HG03575 (cell line): ENCODE measurements at regions not wholly inside any gene's neighbourhood (a gene's known extent, or its start where the extent isn't known, plus 50 kb on each side); places are given as distances from the start of the nearest gene placed in this dataset.
"Not testable (repeated sequence)": the region's sequence is repeated elsewhere in the genome, so short reads cannot be mapped to it uniquely, and the experiment has no call there.

Experiments used
- ATAC-seq: cut with Tn5 transposase; IDR thresholded peaks from one replicate; pipeline ENCODE4 v1.9.1; 2021; ENCODE audit not compliant: unreplicated experiment, insufficient number of reproducible peaks, low FRiP score; ENCODE audit errors: extremely low read depth

GRCh38 chrX:63192366-63193041 is 158.6 kb downstream of the SPIN4 start:
- ATAC-seq, result not testable (repeated sequence)

- no peak for ATAC-seq
Measured at GRCh38 chrX:63186137-63186536, 165.0 kb downstream of the SPIN4 start.

DNA sequence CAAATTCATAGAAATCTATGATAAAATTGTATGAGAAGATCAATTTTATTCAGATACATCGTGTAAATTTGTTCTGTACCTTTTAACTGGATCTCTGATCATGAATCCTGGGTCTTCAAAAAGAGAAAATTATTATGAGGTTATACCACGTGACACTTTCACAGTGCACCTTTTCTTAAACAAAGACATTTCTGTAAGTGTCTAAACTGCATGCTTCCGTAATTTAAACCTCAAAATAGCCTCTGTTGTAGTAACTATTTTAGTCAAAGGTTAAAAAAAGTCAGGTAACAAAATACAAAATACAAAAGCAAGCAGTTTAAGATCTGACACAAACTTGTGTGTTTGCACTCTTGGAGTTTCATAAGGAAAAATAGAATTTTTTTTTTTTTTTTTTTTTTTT is 171.3 kb downstream of the SPIN4 start:
- ATAC-seq, result not testable (repeated sequence)

DNA sequence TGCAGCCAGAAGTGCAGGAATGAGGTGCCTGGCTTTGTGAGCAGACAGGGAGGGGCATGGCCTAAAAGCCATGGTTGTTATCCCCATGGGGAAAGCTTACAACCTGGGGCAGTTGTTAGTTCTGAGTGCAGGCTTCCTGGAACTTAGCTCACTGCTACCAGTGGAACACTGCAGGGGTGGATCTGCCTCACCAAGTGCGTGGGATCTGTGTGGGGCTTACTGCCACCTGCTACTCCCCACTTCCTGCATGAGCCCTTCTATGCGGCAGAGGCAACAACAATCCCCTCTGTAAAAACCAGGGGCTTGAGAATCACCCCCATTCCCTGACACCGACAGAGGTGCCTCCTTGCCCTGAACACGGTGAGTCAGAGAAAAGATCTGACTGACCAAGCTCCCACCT is 174.6 kb downstream of the SPIN4 start:
- ATAC-seq, result not testable (repeated sequence)

- not testable (repeated sequence) for ATAC-seq
Measured at GRCh38 chrX:63173841-63174718, 177.1 kb downstream of the SPIN4 start.

- ATAC-seq, result not testable (repeated sequence)
Measured at GRCh38 chrX:63169416-63169815, 181.7 kb downstream of the SPIN4 start.

DNA sequence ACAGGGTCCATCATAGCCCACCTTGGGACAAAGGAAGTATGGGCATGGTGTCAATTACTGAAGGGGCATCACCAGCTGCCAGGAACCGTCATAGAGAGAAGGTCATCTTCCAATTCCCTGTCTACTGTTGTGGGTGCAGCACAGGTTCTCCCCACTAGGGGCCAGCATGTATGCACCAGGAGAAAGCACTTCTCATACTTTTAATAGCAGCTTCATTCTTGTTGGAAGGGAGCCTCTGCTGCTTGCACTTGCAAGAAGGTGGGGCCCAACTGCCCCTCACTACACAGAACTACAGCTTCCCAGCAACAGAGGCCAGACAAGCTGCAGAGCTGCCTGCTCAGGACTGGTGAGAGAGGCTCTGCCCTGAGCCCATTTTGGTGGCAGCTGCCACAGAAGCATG is 182.2 kb downstream of the SPIN4 start:
- ATAC-seq, result not testable (repeated sequence)

DNA sequence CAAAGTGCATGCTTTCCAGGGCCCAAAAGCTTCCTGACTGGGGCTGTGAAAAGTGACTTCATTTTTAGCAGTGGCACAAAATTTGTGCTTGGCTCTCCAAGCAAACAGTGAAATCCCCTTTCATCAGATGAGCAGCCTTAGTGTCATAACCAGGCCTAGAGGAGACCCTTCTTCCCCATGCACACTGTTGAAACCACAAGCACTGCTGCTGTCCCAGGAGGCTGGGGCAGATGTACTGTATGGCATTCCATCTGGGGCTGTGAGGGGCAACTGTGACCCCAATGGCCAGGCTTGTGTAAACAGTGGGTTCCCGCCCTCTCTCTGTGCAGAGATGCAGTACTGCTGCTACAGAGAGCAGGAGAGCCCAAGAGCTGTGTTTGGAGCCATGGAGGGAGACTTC is 184.1 kb downstream of the SPIN4 start:
- not testable (repeated sequence) for ATAC-seq

DNA sequence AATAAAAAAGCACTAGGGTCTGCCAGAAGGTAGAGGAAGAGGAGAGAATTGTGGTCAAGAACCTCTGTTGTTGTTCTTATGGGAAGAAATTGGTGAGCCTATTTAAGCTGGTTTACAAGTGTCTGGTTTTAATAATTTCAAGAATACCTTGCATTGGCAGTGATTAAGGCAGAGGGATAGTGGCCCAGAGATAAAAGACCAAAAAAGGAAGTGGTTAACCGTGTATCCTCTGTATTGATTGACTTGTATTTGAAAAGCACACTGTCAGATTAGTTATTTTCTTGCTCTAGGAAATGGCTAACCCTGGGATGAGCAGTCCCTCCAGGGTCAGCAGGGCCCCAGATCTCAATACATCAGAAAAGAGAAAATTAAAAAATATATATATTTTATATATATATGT is 190.1 kb downstream of the SPIN4 start:
- ATAC-seq, result not testable (repeated sequence)

GRCh38 chrX:63160340-63160739 is 190.8 kb downstream of the SPIN4 start:
- not testable (repeated sequence) for ATAC-seq

DNA sequence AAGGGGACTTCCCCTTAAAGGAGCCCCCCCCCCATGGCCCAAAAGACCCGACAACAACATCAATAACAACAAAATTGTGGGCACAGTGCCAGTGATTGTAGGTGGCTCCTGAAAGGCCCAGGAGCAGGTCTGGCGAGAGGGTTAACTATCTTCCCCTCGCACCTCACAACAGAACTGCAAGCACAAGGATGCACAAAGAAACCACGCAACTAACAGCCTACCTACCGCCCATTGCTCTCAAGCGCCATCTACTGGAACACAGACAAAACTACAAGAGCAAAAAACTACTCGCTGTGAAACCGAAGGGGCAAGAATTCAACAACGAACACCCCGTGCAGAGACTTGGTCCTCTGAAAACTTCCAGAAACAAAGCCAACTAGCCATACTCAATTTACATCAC is 205.6 kb downstream of the SPIN4 start:
- ATAC-seq, result not testable (repeated sequence)

DNA sequence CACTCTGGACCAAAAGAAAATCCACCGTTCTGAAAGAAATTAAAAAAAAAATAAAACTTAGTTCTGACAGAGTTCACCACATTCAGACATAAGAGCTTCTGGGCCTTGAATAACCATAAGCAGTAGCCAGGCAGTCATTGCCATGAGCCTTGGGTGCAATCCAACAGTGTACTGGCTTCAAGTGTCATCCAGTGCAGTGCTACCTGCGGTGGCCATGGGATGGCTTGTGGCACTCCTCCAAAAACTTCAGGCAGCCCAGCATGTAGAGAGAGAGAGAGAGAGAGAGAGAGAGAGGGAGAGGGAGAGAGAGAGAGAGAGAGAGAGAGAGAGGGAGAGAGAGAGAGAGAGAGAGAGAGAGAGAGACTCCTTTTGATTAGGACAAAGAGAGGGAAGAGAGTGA is 208.5 kb downstream of the SPIN4 start:
- ATAC-seq, result not testable (repeated sequence)

DNA sequence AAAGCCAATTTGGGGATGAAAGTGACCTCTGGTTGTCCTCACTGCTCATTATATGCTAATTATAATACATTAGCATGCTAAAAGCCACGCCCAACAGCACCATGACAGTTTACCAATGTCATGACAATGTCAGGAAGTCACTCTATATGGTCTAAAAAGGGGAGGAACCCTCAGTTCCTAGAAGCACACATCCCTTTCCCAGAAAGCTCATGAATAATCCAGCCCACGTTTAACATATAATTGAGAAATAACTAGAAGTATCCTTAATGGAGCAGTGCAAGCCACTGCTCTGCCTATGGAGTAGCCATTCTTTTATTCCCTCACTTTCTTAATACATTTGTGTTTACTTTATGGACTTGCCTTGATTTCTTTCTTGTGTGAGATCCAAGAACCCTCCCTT is 215.3 kb downstream of the SPIN4 start:
- ATAC-seq, result not testable (repeated sequence)

DNA sequence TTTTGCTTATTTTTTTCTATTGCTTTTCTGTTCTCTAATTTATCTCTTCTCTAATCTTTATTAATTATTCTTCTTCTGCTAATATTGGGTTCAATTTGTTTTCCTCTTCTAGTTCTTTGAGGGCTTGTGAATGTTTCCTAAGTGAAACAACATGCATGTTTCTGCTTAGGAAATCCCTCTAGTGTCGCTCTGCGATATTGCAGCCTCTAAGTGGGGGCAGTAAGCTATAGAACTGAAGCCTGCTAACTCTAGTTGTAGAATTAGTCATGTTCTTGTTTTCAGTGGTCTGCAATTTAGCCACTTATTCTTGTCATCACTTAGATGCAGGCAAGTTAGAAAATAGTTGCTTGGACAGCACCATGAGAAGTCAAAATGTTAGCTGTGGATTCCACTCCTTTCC is 222.6 kb downstream of the SPIN4 start:
- peak; percentile 75 for ATAC-seq

DNA sequence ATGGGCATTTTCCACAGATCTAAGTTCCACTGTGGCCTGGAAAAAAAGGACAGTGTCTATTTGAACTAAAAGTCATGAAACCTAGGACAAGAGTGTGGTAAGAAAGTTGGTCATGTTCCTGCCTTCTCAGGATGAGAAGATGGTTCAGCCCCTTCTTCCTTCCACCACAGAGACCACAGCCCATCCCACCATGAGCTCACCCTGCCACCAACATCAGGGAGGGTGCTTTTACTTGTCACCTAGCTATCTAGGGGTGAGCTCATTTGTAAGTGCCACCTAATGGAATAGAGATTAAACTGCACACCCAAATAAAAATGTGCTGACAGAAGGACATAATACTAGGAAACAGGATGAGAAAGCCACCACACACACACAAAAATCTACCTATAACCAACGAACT is 235.9 kb downstream of the SPIN4 start:
- ATAC-seq, result no peak

DNA sequence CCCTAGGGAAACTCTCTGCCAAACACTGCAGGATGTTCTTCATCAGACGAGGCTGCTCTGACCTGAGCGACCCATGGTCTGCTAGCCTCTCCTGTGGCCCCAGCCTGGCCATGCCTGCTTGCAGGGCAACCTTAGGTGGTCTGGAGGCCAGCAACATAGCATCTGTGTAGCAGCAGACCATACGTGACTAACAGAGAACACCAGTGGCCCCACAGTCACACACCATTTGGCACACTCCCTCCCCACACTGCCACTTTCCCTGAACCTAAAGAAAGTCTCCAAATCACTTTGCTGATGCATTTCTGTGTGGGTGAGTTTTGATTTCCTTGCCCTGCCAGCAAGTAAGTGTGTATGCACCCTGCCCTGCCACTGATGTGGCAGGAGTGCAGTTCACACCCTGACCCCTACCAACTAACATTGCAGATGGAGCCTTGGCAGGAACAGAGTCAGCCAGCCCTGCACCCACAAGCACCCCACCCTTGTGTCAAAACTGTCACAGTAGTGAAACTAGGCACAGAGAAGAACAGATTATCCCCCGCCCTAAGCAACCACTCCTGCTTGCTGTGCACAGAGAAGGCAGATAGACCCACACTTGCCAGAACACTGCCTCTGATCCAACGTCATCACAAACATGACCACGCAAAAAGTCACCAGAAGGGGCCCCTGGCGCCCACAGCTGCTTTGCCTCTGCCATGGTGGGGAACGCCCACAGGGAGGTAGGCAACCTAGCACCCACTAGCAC is 249.1 kb downstream of the SPIN4 start:
- no peak for ATAC-seq

DNA sequence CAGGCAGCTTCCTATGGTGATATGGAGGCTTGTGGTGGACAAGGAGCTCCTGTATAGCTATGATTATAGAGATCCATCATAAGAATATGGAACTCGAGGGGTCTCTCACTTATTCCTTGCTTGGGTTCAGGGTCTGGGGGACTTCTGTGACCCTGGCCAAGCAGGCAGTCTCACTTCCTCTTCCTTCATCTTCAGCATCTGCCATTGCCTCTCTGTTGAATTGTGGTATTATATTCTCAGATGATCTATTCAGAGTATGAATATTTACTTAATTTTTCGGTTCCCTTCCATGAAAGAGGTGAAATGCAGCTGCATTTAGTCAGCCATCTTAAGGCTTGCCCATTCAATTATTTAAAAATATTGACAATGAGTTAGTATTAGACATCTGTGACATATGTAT is 292.9 kb downstream of the SPIN4 start:
- ATAC-seq, result no peak

DNA sequence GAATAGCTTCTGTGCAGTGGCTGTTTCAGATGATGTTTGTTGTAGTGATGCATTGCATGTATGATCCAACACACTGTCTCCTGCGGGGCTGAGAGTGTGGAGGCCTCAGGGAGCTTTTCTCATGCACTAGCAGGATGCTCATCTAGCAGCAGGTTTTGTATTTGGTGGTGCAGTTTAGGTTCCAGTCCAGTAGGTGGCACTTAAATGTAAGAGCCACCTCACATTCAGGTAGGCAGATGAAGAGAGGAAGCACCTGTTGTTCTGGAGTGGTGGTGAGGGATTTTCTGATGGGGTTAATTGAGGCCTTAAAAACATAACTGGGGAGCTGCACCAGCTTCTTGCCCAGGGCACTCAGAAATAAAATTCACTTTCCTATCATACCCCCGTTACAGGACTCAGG is 300.9 kb downstream of the SPIN4 start:
- ATAC-seq, result no peak

- no peak for ATAC-seq
Measured at GRCh38 chrX:63032811-63033210, 318.3 kb downstream of the SPIN4 start.

DNA sequence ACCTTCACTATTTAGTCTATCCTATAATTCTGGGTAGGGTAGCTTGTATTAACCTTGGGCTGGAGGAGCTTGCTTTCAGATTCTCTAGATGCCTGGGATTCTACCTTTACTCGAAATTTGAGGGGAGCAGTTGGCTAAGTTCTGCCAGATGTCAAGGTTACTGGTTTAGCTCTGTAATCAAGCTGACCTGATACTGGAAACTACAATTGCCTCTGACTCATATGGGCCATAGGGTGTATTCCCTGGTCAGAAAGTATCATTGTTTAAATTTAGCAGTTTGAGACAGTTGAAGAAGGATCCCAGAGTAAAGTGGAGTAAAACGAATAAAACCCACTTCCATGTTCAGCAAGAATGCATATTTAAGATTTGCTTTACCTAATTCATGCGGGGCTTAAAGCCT is 337.6 kb downstream of the SPIN4 start:
- ATAC-seq, result no peak
